MG63 (cell line): ENCODE measurements at regions not wholly inside any gene's neighbourhood (a gene's known extent, or its start where the extent isn't known, plus 50 kb on each side); places are given as distances from the start of the nearest gene placed in this dataset.
"Not testable (repeated sequence)": the region's sequence is repeated elsewhere in the genome, so short reads cannot be mapped to it uniquely, and the experiment has no call there.

Source experiments
- DNase-seq: peaks from one replicate; pipeline ENCODE4 v3.0.0-alpha.2; 2020
- H3K27me3 ChIP-seq: fragments of 250-450 bp; sonication (Bioruptor Pico); 2 replicates; pipeline ENCODE4 v1.5.1; 2020; ENCODE audit warnings: mild to moderate bottlenecking, moderate library complexity
- H3K36me3 ChIP-seq: fragments of 250-450 bp; sonication (Bioruptor Pico); 2 replicates; pipeline ENCODE4 v1.5.1; 2020; ENCODE audit warnings: mild to moderate bottlenecking, moderate library complexity
- H3K4me3 ChIP-seq: fragments of 250-450 bp; sonication (Bioruptor Pico); 2 replicates; pipeline ENCODE4 v1.5.1; 2020; ENCODE audit warnings: mild to moderate bottlenecking, moderate library complexity
- H3K9me3 ChIP-seq: fragments of 250-450 bp; sonication (Bioruptor Pico); 2 replicates; pipeline ENCODE4 v1.5.1; 2020; ENCODE audit warnings: mild to moderate bottlenecking, moderate library complexity

- no peak for DNase-seq
- Histone ChIP-seq H3K36me3 (no peaks in the 10 kb centered on the region), H3K4me3 (no peak overlapping the region), H3K9me3 (no peaks in the 10 kb centered on the region), H3K27me3 (no peaks in the 10 kb centered on the region)
Measured at GRCh38 chr17:21756856-21757619, 64.7 kb downstream of the KCNJ18 start.

GRCh38 chr17:21759636-21760035 lies 67.3 kb downstream of the KCNJ18 start:
- not testable (repeated sequence) for H3K36me3 ChIP-seq, H3K4me3 ChIP-seq, H3K27me3 ChIP-seq, DNase-seq, H3K9me3 ChIP-seq

GRCh38 chr17:21763738-21764340 lies 71.5 kb downstream of the KCNJ18 start:
- H3K9me3 ChIP-seq, H3K36me3 ChIP-seq, H3K4me3 ChIP-seq, H3K27me3 ChIP-seq, DNase-seq: not testable (repeated sequence)

- not testable (repeated sequence) for H3K36me3 ChIP-seq, H3K9me3 ChIP-seq, H3K27me3 ChIP-seq, DNase-seq, H3K4me3 ChIP-seq
Measured at GRCh38 chr17:21765651-21766290, 73.4 kb downstream of the KCNJ18 start.

GRCh38 chr17:21766565-21766964 lies 74.2 kb downstream of the KCNJ18 start:
- not testable (repeated sequence) for DNase-seq, H3K27me3 ChIP-seq, H3K9me3 ChIP-seq, H3K36me3 ChIP-seq, H3K4me3 ChIP-seq

- not testable (repeated sequence) for DNase-seq, H3K9me3 ChIP-seq, H3K4me3 ChIP-seq, H3K36me3 ChIP-seq, H3K27me3 ChIP-seq
Measured at GRCh38 chr17:21767162-21768156, 75.1 kb downstream of the KCNJ18 start.

- H3K27me3 ChIP-seq, DNase-seq, H3K36me3 ChIP-seq, H3K4me3 ChIP-seq, H3K9me3 ChIP-seq: not testable (repeated sequence)
Measured at GRCh38 chr17:21768244-21768643, 75.9 kb downstream of the KCNJ18 start.

- not testable (repeated sequence) for H3K27me3 ChIP-seq, H3K9me3 ChIP-seq
Measured at GRCh38 chr17:21768729-21769462, 76.6 kb downstream of the KCNJ18 start.

GRCh38 chr17:21769781-21770180 lies 77.5 kb downstream of the KCNJ18 start:
- H3K27me3 ChIP-seq, H3K36me3 ChIP-seq, H3K9me3 ChIP-seq, DNase-seq, H3K4me3 ChIP-seq: not testable (repeated sequence)

More at GRCh38 chr17:21768729-21769462, 76.6 kb downstream of the KCNJ18 start:
- not testable (repeated sequence) for H3K4me3 ChIP-seq, H3K36me3 ChIP-seq, DNase-seq

- H3K9me3 ChIP-seq, H3K27me3 ChIP-seq, DNase-seq, H3K4me3 ChIP-seq, H3K36me3 ChIP-seq: not testable (repeated sequence)
Measured at GRCh38 chr17:21770466-21771446, 78.4 kb downstream of the KCNJ18 start.

- H3K36me3 ChIP-seq: no peaks in the 10 kb centered on the region
- H3K4me3 ChIP-seq: no peak overlapping the region
- no peaks in the 10 kb centered on the region for H3K9me3 ChIP-seq
- no peaks in the 10 kb centered on the region for H3K27me3 ChIP-seq
- DNase-seq: no peak
Measured at GRCh38 chr17:21772321-21772720, 80.0 kb downstream of the KCNJ18 start.

GRCh38 chr17:21772991-21773713 lies 80.8 kb downstream of the KCNJ18 start:
- H3K36me3 ChIP-seq, H3K27me3 ChIP-seq, H3K4me3 ChIP-seq, DNase-seq, H3K9me3 ChIP-seq: not testable (repeated sequence)

GRCh38 chr17:21774263-21774662 lies 81.9 kb downstream of the KCNJ18 start:
- no peak overlapping the region for H3K4me3 ChIP-seq
- no peaks in the 10 kb centered on the region for H3K9me3 ChIP-seq
- H3K36me3 ChIP-seq: no peaks in the 10 kb centered on the region
- H3K27me3 ChIP-seq: no peaks in the 10 kb centered on the region
- no peak for DNase-seq

- not testable (repeated sequence) for H3K36me3 ChIP-seq, DNase-seq, H3K27me3 ChIP-seq, H3K9me3 ChIP-seq, H3K4me3 ChIP-seq
Measured at GRCh38 chr17:21775566-21775965, 83.2 kb downstream of the KCNJ18 start.

GRCh38 chr17:21776921-21777320 lies 84.6 kb downstream of the KCNJ18 start:
- H3K27me3 ChIP-seq, H3K9me3 ChIP-seq, DNase-seq, H3K36me3 ChIP-seq, H3K4me3 ChIP-seq: not testable (repeated sequence)
